RPMI8226 (cell line): ENCODE measurements at regions not wholly inside any gene's neighbourhood (a gene's known extent, or its start where the extent isn't known, plus 50 kb on each side); places are given as distances from the start of the nearest gene placed in this dataset.

Experiments used
- DNase-seq: peaks from one replicate; pipeline ENCODE4 v3.0.0-alpha.2; 2015

DNA sequence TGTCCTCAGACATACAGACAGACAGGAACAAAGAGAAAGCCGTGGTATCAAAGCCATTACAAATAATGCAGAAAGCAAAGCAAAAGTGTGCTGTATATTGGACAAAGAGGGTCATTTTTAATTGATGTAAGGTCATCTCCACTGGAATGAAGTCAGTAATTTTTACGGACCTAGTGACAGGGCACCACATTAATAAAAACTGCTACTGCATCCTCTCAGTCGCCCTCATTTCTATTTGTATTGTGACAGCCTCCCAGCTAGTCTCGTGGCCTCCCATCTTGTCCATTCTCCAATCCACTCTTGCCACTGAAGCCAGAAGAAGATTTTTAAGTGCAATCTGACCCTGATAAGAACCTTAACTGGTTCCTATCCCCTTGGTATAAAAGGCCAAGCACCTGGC is 132.4 kb downstream of the NUAK1 start:
- no peak for DNase-seq

DNA sequence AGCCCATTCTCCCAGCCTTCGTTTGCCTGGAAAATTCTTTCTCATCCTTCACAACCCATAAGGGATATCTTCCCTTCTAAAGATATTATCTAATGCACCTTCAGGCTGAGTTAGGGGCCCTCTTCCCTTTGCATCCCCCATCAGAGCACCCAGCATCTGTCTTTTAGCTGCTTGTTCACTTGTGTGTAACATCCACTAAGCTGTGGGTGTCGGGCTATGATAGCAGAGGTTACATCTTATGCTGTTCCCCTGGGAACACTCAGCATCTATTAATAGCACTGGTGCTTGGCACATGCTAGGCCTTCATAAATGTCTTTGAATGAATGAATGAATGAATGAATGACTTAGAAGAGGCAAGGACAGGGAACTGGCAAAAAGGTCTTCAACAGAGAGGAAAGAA is 131.8 kb downstream of the NUAK1 start:
- no peak for DNase-seq

DNA sequence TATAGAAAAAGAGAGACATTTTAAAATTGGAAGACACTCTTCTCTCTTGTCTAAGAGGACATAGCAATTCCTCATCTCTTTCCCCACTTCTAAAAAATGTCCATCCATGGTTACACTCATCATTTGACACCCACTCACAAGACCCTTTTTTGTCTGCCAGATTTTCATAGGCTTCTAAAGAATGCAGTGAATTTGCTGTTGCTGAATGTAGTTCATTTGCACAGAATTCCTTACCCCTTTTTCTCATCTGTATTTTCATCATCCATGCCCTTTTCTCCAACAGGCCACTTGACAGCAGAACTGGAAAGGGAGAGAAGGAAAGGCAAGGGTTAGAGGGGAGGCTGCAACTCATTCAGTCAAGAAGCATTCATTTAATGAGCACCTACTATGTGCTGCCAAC is 128.0 kb downstream of the NUAK1 start:
- no peak for DNase-seq
